K562 (cell line): ENCODE measurements at regions not wholly inside any gene's neighbourhood (a gene's known extent, or its start where the extent isn't known, plus 50 kb on each side); places are given as distances from the start of the nearest gene placed in this dataset.

ENCODE experiments used
- ATAC-seq: fragments of 200-7000 bp; cut with Tn5 transposase; 3 replicates; pipeline ENCODE4 v1.9.1; 2020; ENCODE audit warnings: moderate library complexity
- BruUV-seq: library from RNA; stranded (reverse); fragments of 400-500 nt; replicated peaks from 2 replicates; lab custom pipeline; 2021; lab: Mats Ljungman, UMichigan
- CTCF ChIA-PET: fragments of 300-600 bp; formaldehyde crosslinking; extraction: SDS; loops from one replicate; lab custom pipeline; 2021; ENCODE audit warnings: low intra/inter-chr PET ratio; lab: Yijun Ruan, JAX
- POLR2A ChIA-PET: fragments of 300-600, 350-650 bp; sonication (Branson Sonifier 250); formaldehyde crosslinking; extraction: SDS; loops from one replicate; lab custom pipeline; 2021; ENCODE audit warnings: antibody characterized with exemption, inconsistent platforms; lab: Yijun Ruan, JAX
- DNase-seq, 4 experiments: peaks; one replicate each; pipeline versions ENCODE4 v3.0.0 to v3.0.0-alpha.2; 2011 to 2018; ENCODE audit warnings: low spot score in 3 of 4, mixed read lengths in 3 of 4; ENCODE audit errors: extremely low read depth in 1 of 4
- FAIRE-seq: peaks from 2 replicates; lab custom pipeline; 2011; peaks lifted over from hg19 to GRCh38; lab: Jason Lieb, UNC
- H2AFZ ChIP-seq: 2 replicates; pipeline ENCODE4 v1.6.0; 2011; ENCODE audit warnings: low read depth, low read length, control low read depth, inconsistent platforms
- H3K27ac ChIP-seq: fragments of 200-600 bp; 3 replicates; pipeline ENCODE4 v1.8.0; 2011; ENCODE audit warnings: low read depth, mild to moderate bottlenecking, control low read depth, inconsistent platforms, low read length, moderate library complexity, mixed read lengths; ENCODE audit errors: extremely low read depth
- H3K27me3 ChIP-seq, 2 experiments: fragments of 300-600 bp in 1 of 2; 2 replicates in 1 of 2; 3 replicates in 1 of 2; pipeline versions ENCODE4 v1.6.0 to v1.8.0; 2011; ENCODE audit warnings: inconsistent platforms in 2 of 2, low read length in 2 of 2, mild to moderate bottlenecking in 1 of 2, mixed read lengths in 1 of 2, moderate library complexity in 1 of 2; ENCODE audit not compliant: control insufficient read depth in 2 of 2, insufficient read depth in 2 of 2
- H3K36me3 ChIP-seq: fragments of 300-600 bp; 3 replicates; pipeline ENCODE4 v1.8.0; 2011; ENCODE audit warnings: mild to moderate bottlenecking, low read length, inconsistent platforms; ENCODE audit not compliant: control insufficient read depth, insufficient read depth
- H3K4me1 ChIP-seq, 2 experiments: fragments of 200-600 bp in 1 of 2; replicated peaks in 1 of 2; 2 replicates in 1 of 2; 3 replicates in 1 of 2; pipeline versions ENCODE4 v1.5.1 to v1.8.0; 2011; ENCODE audit warnings: inconsistent platforms in 2 of 2, low read length in 2 of 2, mild to moderate bottlenecking in 1 of 2, mixed read lengths in 1 of 2, moderate library complexity in 1 of 2; ENCODE audit not compliant: control insufficient read depth in 2 of 2, insufficient read depth in 2 of 2
- H3K4me2 ChIP-seq: 2 replicates; pipeline ENCODE4 v1.6.1; 2011; ENCODE audit warnings: low read length, control low read depth, inconsistent platforms, mixed read lengths; ENCODE audit not compliant: insufficient read depth
- H3K4me3 ChIP-seq: fragments of 200-600 bp; sonication (generic), shearing (Covaris generic); 2 replicates; pipeline ENCODE4 v1.5.1; 2016; ENCODE audit warnings: control low read depth, inconsistent platforms
- H3K79me2 ChIP-seq: fragments of 200-600 bp; 3 replicates; pipeline ENCODE4 v1.8.0; 2011; ENCODE audit warnings: low read length, inconsistent platforms; ENCODE audit not compliant: control insufficient read depth, insufficient read depth
- H3K9ac ChIP-seq, 2 experiments: 2 replicates each; pipeline versions ENCODE4 v1.6.0 to v1.6.1; 2011; ENCODE audit warnings: low read depth in 2 of 2, low read length in 2 of 2, control low read depth in 1 of 2, inconsistent platforms in 1 of 2, mild to moderate bottlenecking in 1 of 2, mixed read lengths in 1 of 2; ENCODE audit not compliant: insufficient read depth in 1 of 2
- H3K9me1 ChIP-seq: one replicate; pipeline ENCODE4 v1.6.0; 2011; ENCODE audit warnings: inconsistent platforms, mild to moderate bottlenecking, low read length, moderate library complexity; ENCODE audit not compliant: control insufficient read depth, insufficient read depth
- H3K9me3 ChIP-seq: replicated peaks from 2 replicates; pipeline ENCODE4 v1.5.1; 2011; ENCODE audit warnings: low read depth, low read length, inconsistent platforms; ENCODE audit not compliant: control insufficient read depth, insufficient read depth
- H4K20me1 ChIP-seq: replicated peaks from 2 replicates; pipeline ENCODE4 v1.6.1; 2011; ENCODE audit warnings: low read length, inconsistent platforms, mixed read lengths; ENCODE audit not compliant: control insufficient read depth, insufficient read depth
- MTF1 ChIP-seq: fragments of 250-450 bp; sonication (Bioruptor Pico); IDR thresholded peaks from 2 replicates; pipeline ENCODE4 v1.9.0; 2021; ENCODE audit warnings: moderate library complexity, mild to moderate bottlenecking, inconsistent platforms, borderline replicate concordance
- NFIX ChIP-seq: fragments of 250-450 bp; sonication (Bioruptor Pico); IDR thresholded peaks from 2 replicates; pipeline ENCODE4 v1.4.0; 2020; ENCODE audit warnings: low read depth, mild to moderate bottlenecking, moderate library complexity
- PURB ChIP-seq: sonication (generic); formaldehyde crosslinking; IDR thresholded peaks from 2 replicates; pipeline ENCODE4 v1.9.0; 2021; ENCODE audit warnings: low read depth, mild to moderate bottlenecking, missing genetic modification reagents
- SMARCE1 ChIP-seq: fragments of 450-650 bp; IDR thresholded peaks from 2 replicates; pipeline ENCODE4 v1.7.1; 2016; ENCODE audit warnings: mild to moderate bottlenecking
- SMC3 ChIP-seq: conservative IDR thresholded peaks from 2 replicates; pipeline ENCODE4 v1.6.1; 2011; ENCODE audit warnings: low read depth, low read length, improper control_type of control experiment; ENCODE audit not compliant: insufficient read depth
- ZNF12 ChIP-seq: sonication (generic); formaldehyde crosslinking; IDR thresholded peaks from 2 replicates; pipeline ENCODE4 v1.4.0; 2020; ENCODE audit warnings: mild to moderate bottlenecking, missing genetic modification reagents
- WGBS: fragments of 100-300 bp; shearing (Covaris generic); methylation state at CpG from one replicate; pipeline ENCODE4 v1.1.6; 2016; ENCODE audit warnings: low coverage, mixed read lengths; ENCODE audit not compliant: insufficient coverage; ENCODE audit errors: missing lambda C conversion rate; 5-methylcytosine and 5-hydroxymethylcytosine counted together
- in situ Hi-C: fragments of 300-500 bp; cut with MboI; formaldehyde crosslinking; loops from 4 replicates; pipeline ENCODE4 v1.15.0; 2018; ENCODE audit warnings: inconsistent platforms, mixed read lengths
- intact Hi-C: fragments of 100-400 bp; cut with micrococcal nuclease; formaldehyde crosslinking; loops from 2 replicates; pipeline ENCODE4 v1.14.2; 2022

DNA sequence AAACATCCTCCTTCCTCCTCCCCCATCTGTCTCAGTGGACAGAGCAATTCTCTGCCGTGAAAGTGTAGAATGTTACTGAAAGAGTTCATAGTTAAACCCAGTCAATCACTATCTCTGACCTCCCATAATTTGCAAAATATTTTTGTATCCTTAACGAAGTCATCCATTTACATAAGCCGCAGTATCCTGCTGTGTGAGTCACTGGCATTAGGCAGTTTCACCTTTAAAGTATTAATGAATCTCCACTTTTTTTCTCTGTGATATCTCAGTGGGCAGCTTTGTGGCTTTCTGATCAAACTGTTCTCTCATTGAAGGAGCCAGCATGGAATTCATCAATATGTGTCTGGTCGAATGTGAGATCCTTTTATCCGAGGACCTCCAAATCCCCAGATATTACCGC lies 678.6 kb upstream of the TENM3 start:
- H3K36me3 ChIP-seq, result no peaks in the 10 kb centered on the region
- no peak overlapping the region for H3K27ac ChIP-seq
- WGBS, result 2% methylated on average over 6 of the region's 6 CpGs
- ATAC-seq (no peak), FAIRE-seq (no peak), DNase-seq (no peak)
- ChIA-PET CTCF (no interaction called here), POLR2A (no interaction called here)
- H3K9me1 ChIP-seq, result no peaks in the 10 kb centered on the region
- H2AFZ ChIP-seq, result no peak overlapping the region
- H3K27me3 ChIP-seq, result no peaks in the 10 kb centered on the region
- in situ Hi-C loops (no loop called here), intact Hi-C loops (no loop called here)
- no peak overlapping the region for H3K4me3 ChIP-seq
- H3K4me1 ChIP-seq, result no peaks in the 10 kb centered on the region
- no peak overlapping the region for H3K9ac ChIP-seq
- H3K79me2 ChIP-seq, result no peaks in the 10 kb centered on the region
- H3K4me2 ChIP-seq, result no peak overlapping the region
- no peaks in the 10 kb centered on the region for H4K20me1 ChIP-seq
- H3K9me3 ChIP-seq, result no peaks in the 10 kb centered on the region
- BruUV-seq, result no TSS peak
- no peak for TF ChIP-seq SMARCE1
- no peak for TF ChIP-seq SMC3
- TF ChIP-seq NFIX (CRISPR knock-in tag), result no peak

DNA sequence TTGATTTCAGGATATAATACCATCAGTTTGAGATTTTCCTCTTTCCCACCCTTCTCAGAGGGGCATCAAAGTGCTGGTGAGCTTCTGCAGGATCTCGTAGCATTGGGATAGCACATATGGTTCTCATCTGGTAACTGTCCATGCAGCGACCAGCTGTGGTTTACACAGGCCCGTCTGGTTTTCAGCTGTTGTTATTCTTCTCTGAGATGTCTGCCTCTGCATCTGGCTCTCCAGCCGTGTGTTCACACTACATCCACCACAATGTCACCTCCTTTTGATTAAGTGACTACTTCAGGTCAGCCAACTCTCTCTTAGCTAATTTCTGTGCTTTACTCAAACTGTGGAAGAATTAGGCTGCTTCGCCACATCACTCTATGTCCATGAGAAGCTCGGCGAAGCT lies 676.7 kb upstream of the TENM3 start:
- Histone ChIP-seq H3K79me2 (no peaks in the 10 kb centered on the region), H3K4me2 (no peak overlapping the region), H4K20me1 (no peaks in the 10 kb centered on the region), H3K4me1 (no peaks in the 10 kb centered on the region)
- no peak for DNase-seq
- in situ Hi-C loops, result no loop called here
- TF ChIP-seq MTF1 (CRISPR knock-in tag) (no peak), ZNF12 (CRISPR knock-in tag) (no peak), PURB (CRISPR knock-in tag) (no peak)
- TF ChIP-seq, all 486 proteins: peak for 0
- Histone ChIP-seq H3K27me3 (no peaks in the 10 kb centered on the region), H3K9me1 (no peaks in the 10 kb centered on the region), H3K9me3 (no peaks in the 10 kb centered on the region), H3K9ac (no peak overlapping the region), H3K27ac (no peak overlapping the region), H3K4me3 (no peak overlapping the region), H3K36me3 (no peaks in the 10 kb centered on the region), H2AFZ (no peak overlapping the region)
- BruUV-seq, result no TSS peak
- intact Hi-C loops, result no loop called here
- ChIA-PET CTCF (no interaction called here), POLR2A (no interaction called here)
- ATAC-seq, result no peak
- 3% methylated on average over 7 of the region's 7 CpGs for WGBS
- no peak for FAIRE-seq
